Limb (tissue), 2 donors: ENCODE measurements at regions not wholly inside any gene's neighbourhood (a gene's known extent, or its start where the extent isn't known, plus 50 kb on each side); places are given as distances from the start of the nearest gene placed in this dataset.

Source experiments
- DNase-seq, 2 donors: peaks; one replicate each; pipeline ENCODE4 v3.0.0-alpha.2; 2016; ENCODE audit errors: extremely low spot score in 2 of 2

GRCh38 chr16:13550254-13550653 is 369.7 kb upstream of the ERCC4 start:
- no peak for DNase-seq

DNA sequence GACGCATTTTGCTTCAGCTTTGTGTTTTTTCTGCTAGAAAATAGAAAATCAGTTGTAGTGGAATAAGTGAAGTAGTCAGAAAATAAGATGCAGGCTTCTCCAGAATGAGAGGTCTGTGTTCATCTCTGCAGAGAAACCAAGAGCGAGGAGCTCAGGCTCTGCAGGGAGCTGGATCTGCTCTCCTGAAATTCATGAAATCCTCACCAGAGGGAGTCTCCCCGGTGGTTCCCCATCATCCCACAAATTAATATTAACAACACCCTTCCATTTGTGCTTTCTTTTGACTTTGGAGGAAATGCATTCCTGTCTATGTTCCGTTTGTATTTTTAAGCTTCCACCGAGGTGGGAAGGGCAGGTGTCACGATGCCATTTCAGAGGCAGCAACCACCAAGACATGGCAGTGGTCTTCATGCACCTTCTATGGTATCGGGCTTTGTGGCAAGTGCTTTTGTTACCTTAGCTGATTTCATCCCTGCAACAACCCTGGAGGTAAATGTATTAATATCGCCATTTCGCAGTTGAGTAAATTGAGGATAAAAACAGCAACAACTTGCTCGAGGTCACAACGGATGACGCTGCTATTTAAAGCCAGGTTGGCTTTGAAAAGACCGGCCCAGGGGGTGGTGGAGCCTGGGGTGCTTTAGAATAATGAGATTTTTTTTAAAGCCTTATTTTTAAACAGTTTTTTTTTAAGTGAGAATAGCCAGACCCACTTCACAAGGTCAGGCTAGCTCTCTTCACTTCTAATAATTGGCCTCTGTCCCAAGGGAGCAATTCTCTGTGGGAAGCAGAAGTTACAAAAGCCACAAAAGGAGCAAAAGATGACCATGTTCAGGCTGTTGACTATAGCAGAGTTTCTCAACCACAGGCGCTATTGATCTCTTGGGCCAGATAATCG is 367.6 kb upstream of the ERCC4 start:
- DNase-seq, result no peak

DNA sequence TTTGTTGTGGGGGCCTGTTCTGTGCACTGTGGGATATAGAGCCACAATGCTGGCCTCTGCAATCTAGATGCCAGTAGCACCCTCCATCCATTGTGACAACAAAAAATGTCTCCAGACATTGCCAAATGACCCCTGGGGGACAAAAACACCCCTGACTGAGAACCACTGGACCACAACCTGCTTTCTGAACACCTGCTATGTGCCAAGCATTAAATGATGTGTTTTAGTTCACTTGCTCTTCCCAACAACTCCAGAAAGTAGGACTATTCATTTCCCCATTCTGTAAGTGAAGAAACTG is 367.0 kb upstream of the ERCC4 start:
- no peak for DNase-seq

DNA sequence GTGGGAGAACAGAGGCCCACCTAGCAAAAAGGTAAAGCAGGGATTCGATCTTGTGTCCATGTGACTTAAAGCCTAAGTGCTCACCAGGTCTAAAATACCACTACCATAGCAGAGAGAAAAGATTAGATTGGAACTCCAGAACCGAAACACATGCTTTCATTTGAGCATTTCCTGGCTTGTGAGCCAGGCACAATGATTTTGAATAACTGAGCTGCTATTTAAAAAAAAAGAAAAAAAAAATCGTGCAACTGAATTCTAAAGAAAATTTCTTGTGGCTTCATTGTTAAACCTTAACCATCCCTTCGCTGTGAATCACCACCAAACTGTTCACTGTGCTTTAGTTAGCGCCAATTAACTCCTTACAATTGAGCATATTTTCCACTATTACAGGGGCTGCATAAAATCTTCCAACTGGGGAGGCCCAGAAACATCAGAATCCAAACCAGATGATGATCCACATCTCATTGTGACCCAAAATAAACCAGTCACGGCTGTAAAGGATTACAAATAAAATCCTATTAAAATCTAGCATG is 366.4 kb upstream of the ERCC4 start:
- DNase-seq, result no peak

DNA sequence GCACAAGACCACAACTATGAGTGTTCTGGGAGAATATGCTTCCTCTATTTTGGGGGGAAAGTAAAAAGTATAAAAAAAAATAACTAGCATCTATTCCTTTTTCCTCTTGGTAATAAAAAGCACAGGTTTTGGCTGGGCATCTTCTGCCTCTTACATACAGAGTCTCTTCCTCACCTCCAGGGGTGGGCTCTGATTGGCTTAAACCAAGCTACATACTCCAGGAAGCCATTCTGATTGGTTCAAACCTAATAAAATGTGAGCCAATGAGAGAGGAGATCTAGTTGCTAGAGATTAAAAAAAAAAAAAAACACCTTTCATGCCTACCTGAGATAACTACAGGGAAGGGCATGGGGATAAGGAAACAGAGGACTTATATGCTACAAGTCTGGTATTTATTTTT is 365.9 kb upstream of the ERCC4 start:
- no peak for DNase-seq

DNA sequence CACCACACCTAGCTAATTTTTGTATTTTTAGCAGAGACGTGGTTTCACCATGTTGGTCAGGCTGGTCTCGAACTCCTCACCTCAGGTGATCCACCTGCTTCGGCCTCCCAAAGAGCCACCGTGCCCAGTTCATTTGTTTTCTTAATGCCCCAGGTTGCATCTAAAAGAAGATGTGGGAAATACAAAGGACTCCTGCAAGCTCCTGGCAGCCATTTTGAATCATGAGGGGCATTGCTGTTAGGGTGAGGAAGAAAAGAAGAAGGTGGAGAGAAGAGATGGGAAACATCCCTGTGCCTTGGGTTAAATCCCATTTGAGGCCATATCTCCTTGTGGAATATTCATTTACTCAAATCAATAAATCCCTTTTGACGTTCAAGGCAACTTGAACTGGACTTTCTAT is 365.3 kb upstream of the ERCC4 start:
- DNase-seq, result no peak

DNA sequence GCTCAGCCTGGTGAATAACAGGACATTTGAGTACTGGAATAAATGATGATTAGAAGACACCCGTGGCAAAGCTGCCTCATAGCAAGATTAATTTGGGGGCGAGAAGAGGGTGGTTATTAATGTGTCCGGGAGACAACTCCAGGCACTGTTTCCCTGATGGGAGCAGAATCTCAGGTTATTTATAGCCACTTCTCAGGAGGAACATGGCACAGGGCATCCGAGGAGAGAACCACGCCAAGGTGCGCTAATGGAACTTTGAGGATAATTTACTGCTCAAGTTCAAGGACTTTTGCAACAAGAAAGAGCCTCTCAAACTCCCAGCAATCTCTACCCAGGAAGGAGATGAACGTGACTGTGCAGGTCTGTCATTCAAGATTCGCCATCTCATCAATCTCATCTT is 362.5 kb upstream of the ERCC4 start:
- no peak for DNase-seq

DNA sequence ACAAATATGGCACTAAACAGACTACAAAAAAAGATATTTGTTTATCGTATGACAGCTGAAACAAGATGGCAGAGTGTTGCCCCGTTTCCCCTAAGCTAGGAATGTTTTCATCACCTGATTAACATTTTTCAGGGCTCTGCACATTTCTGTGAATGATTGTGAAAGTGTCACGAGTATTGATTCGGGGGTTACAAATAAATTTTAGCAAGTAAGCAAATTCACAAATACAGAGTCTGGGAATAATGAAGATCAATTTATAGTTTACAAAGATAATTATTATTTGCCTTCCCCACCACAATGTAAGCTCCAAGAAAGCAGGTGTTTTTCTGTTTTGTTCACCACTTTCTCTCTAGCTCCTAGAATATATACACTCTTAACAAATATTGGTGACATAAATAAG is 361.2 kb upstream of the ERCC4 start:
- no peak for DNase-seq

DNA sequence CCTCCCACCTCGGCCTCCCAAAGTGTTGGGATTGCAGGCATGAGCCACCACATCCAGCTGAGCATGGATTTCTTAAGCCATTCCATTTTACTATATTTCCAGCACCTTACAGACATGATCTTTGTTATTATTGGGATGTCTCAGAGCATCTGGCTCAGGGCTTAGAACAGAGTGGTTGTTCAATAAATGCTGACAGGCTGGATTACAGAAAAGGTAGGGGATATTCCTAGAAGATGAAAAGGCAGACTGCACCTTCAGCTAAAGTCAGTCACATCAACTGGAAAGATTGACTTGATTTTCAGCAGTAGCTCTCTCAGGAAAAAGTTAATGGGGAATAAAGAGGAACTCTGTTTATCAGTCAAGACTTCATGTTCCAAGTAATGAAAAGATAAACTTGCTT is 360.3 kb upstream of the ERCC4 start:
- DNase-seq, result no peak

DNA sequence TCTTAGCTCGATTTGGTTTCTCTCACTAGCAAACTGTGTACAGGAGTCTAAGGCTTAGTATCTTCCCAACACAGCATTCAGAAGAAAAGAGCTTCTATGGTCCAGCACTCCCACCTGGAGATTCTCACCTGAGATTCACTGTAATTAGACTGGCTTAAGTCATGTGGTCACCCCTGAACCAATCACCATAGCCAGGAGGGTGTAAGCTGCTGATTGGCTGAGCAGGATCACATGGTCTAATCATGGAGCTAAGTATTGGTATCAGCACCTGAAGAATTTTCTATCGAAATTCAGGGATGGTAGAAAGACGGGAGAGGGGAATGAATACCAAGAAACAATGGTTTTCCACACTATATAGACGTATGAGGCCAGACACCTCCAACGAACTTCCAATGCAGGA is 359.8 kb upstream of the ERCC4 start:
- no peak for DNase-seq

- DNase-seq, result no peak
Measured at GRCh38 chr16:13561291-13562070, 358.5 kb upstream of the ERCC4 start.

GRCh38 chr16:13568803-13569202 is 351.2 kb upstream of the ERCC4 start:
- no peak for DNase-seq

- no peak for DNase-seq
Measured at GRCh38 chr16:13569986-13570385, 350.0 kb upstream of the ERCC4 start.

- DNase-seq, result no peak
Measured at GRCh38 chr16:13571036-13571435, 348.9 kb upstream of the ERCC4 start.

GRCh38 chr16:13573903-13574302 is 346.1 kb upstream of the ERCC4 start:
- no peak for DNase-seq

DNA sequence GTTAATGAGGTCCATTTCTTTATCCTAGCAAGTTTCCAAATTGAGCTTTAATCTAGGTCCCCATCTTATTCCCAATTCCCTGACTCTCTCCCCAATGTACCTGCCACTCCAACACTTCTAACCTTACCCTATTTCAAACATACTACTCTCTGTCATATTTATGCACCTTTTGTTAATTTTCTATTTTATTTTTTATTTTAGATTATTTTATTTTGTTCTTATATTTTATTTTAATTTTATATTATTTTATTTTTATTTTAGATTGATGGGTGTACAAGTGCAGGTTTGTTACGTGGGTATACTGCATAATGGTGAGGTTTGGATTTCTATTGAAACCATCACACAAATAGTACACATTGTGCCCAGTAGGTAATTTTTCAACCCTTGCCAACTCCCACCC is 333.9 kb upstream of the ERCC4 start:
- DNase-seq, result no peak

GRCh38 chr16:13587181-13587580 is 332.8 kb upstream of the ERCC4 start:
- no peak for DNase-seq

DNA sequence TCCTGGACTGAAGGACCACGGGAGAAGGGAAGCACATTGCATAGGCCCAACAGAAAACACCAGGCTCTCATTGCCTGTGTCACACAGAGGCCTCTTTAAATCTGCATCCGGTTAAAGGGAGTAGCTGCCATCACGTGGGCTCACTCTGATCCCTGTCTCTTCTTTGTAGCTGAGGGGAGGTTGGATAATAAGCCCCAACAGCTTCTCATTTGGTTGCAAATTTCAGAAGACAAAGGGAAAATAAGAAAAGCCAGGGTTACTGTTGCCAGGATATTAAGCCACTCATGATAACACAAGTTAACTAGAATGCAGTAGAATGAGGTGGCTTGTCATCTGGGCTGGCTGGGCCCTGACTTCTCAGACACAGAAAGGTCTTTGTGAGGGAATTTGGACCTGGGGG is 325.1 kb upstream of the ERCC4 start:
- no peak for DNase-seq

DNA sequence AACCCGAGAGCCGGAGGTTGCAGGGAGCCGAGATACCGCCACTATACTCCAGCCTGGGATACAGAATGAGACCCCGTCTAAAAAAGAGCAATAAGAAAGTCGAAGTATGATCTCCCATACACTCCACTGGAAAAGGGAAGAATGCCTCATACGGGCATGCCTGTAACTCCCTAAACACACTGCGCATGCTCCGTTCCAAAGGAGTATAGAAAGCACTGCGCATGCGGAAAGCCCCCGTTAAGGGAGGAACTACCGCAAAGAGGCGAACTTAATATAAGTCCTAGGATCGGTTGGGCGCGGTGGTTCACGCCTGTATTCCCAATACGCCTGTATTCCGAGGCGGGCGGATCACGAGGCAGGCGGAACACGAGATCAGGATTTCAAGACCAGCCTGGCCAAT is 313.1 kb upstream of the ERCC4 start:
- DNase-seq, result no peak

- DNase-seq, result no peak
Measured at GRCh38 chr16:13607289-13607688, 312.7 kb upstream of the ERCC4 start.

- no peak for DNase-seq
Measured at GRCh38 chr16:13611596-13611995, 308.4 kb upstream of the ERCC4 start.

DNA sequence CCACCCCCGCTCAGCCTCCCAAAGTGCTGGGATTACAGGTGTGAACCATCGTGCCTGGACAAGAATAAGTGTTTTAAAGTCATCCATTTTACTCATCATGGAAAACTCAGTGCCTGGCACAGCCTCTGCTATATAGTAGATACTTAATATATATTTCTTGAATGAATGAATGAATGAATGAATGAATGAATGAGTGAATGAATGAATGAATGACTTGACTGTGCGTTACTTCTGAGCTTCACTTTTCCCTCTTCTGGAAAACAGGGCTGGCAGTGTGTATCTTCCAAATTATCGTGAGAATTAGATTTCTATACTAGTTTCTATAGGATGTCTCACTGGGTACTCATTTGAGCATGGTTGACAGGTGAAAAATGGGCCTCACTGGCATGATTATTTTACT is 307.3 kb upstream of the ERCC4 start:
- DNase-seq, result no peak

- DNase-seq, result no peak
Measured at GRCh38 chr16:13613165-13613564, 306.8 kb upstream of the ERCC4 start.
